B cell (primary cell): ENCODE measurements at regions not wholly inside any gene's neighbourhood (a gene's known extent, or its start where the extent isn't known, plus 50 kb on each side); places are given as distances from the start of the nearest gene placed in this dataset.

Experiments
- EZH2 ChIP-seq: IDR thresholded peaks from 2 replicates; pipeline ENCODE4 v1.6.1; 2012; ENCODE audit warnings: borderline replicate concordance, low read depth, mild to moderate bottlenecking, moderate library complexity, low read length; ENCODE audit not compliant: insufficient read depth, poor library complexity, severe bottlenecking
- TF ChIP-seq, protein P1 (sequence below): fragments of 200-600 bp; IDR thresholded peaks from one replicate; pipeline ENCODE4 v1.8.0; 2022; ENCODE audit warnings: antibody characterized with exemption, mild to moderate bottlenecking

- TF ChIP-seq, protein P1, sequence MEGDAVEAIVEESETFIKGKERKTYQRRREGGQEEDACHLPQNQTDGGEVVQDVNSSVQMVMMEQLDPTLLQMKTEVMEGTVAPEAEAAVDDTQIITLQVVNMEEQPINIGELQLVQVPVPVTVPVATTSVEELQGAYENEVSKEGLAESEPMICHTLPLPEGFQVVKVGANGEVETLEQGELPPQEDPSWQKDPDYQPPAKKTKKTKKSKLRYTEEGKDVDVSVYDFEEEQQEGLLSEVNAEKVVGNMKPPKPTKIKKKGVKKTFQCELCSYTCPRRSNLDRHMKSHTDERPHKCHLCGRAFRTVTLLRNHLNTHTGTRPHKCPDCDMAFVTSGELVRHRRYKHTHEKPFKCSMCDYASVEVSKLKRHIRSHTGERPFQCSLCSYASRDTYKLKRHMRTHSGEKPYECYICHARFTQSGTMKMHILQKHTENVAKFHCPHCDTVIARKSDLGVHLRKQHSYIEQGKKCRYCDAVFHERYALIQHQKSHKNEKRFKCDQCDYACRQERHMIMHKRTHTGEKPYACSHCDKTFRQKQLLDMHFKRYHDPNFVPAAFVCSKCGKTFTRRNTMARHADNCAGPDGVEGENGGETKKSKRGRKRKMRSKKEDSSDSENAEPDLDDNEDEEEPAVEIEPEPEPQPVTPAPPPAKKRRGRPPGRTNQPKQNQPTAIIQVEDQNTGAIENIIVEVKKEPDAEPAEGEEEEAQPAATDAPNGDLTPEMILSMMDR = no peak
- TF ChIP-seq EZH2 = no peak
These were observed 414.0 kb upstream of the ATP2B1 start for GRCh38 chr12:90122681-90123080.
